OCI-LY7 (cell line): ENCODE measurements at regions not wholly inside any gene's neighbourhood (a gene's known extent, or its start where the extent isn't known, plus 50 kb on each side); places are given as distances from the start of the nearest gene placed in this dataset.

Experiments used
- CTCF ChIP-seq: fragments of 200-600 bp; sonication (generic); conservative IDR thresholded peaks from 2 replicates; pipeline ENCODE4 v1.5.1; 2014; ENCODE audit warnings: mild to moderate bottlenecking, antibody characterized with exemption, low read length, moderate library complexity, mixed read lengths
- EZH2phosphoT487 ChIP-seq: fragments of 200-600 bp; sonication (generic); IDR thresholded peaks from 2 replicates; pipeline ENCODE4 v1.6.1; 2018; ENCODE audit warnings: low read depth, borderline replicate concordance, mild to moderate bottlenecking, mixed run types, antibody characterized with exemption, low read length, moderate library complexity, mixed read lengths

GRCh38 chr5:136892000-136892399 is 526.7 kb upstream of the TRPC7 start:
- TF ChIP-seq EZH2phosphoT487 (no peak), CTCF (no peak)
